WERI-Rb-1 (cell line): ENCODE measurements at regions not wholly inside any gene's neighbourhood (a gene's known extent, or its start where the extent isn't known, plus 50 kb on each side); places are given as distances from the start of the nearest gene placed in this dataset.

Experiments
- DNase-seq: peaks from one replicate; pipeline ENCODE4 v3.0.0-alpha.2; 2020
- H3K27ac ChIP-seq: fragments of 250-450 bp; sonication (Bioruptor Pico); 2 replicates; pipeline ENCODE4 v1.5.1; 2020; ENCODE audit warnings: mild to moderate bottlenecking, moderate library complexity
- H3K27me3 ChIP-seq: fragments of 250-450 bp; sonication (Bioruptor Pico); 2 replicates; pipeline ENCODE4 v1.5.1; 2021; ENCODE audit warnings: mild to moderate bottlenecking, low read depth, moderate library complexity; ENCODE audit not compliant: insufficient read depth, severe bottlenecking
- H3K36me3 ChIP-seq: fragments of 250-450 bp; sonication (Bioruptor Pico); 2 replicates; pipeline ENCODE4 v1.5.1; 2020; ENCODE audit warnings: mild to moderate bottlenecking, moderate library complexity
- H3K4me3 ChIP-seq: 2 replicates; pipeline ENCODE4 v1.5.1; 2011; ENCODE audit warnings: low read depth, mild to moderate bottlenecking, control low read depth, low read length
- H3K9me3 ChIP-seq: fragments of 250-450 bp; sonication (Bioruptor Pico); 2 replicates; pipeline ENCODE4 v1.5.1; 2021; ENCODE audit warnings: mild to moderate bottlenecking, moderate library complexity; ENCODE audit not compliant: severe bottlenecking
- CTCF ChIP-seq: IDR thresholded peaks from 2 replicates; pipeline ENCODE4 v1.5.1; 2011; ENCODE audit warnings: low read depth, mild to moderate bottlenecking, control low read depth, inconsistent platforms, low read length

- no peaks in the 10 kb centered on the region for H3K9me3 ChIP-seq
- DNase-seq: no peak
- no peaks in the 10 kb centered on the region for H3K36me3 ChIP-seq
- no peak overlapping the region for H3K4me3 ChIP-seq
- H3K27me3 ChIP-seq: no peaks in the 10 kb centered on the region
- H3K27ac ChIP-seq: no peak overlapping the region
- TF ChIP-seq CTCF: no peak
Measured at GRCh38 chr5:123835421-123835820, 323.4 kb downstream of the CSNK1G3 start.

- H3K27me3 ChIP-seq: no peaks in the 10 kb centered on the region
- no peak overlapping the region for H3K4me3 ChIP-seq
- no peaks in the 10 kb centered on the region for H3K36me3 ChIP-seq
- H3K27ac ChIP-seq: no peak overlapping the region
- DNase-seq: no peak
- no peaks in the 10 kb centered on the region for H3K9me3 ChIP-seq
- no peak for TF ChIP-seq CTCF
Measured at GRCh38 chr5:123830575-123830974, 318.6 kb downstream of the CSNK1G3 start.

GRCh38 chr5:123827811-123828210, 315.8 kb downstream of the CSNK1G3 start:
- DNase-seq: no peak
- Histone ChIP-seq H3K4me3 (no peak overlapping the region), H3K27ac (no peak overlapping the region), H3K9me3 (no peaks in the 10 kb centered on the region), H3K36me3 (no peaks in the 10 kb centered on the region), H3K27me3 (no peaks in the 10 kb centered on the region)
- no peak for TF ChIP-seq CTCF

- no peak overlapping the region for H3K27ac ChIP-seq
- no peak overlapping the region for H3K4me3 ChIP-seq
- no peak for DNase-seq
- no peaks in the 10 kb centered on the region for H3K27me3 ChIP-seq
- no peaks in the 10 kb centered on the region for H3K9me3 ChIP-seq
- no peaks in the 10 kb centered on the region for H3K36me3 ChIP-seq
- no peak for TF ChIP-seq CTCF
Measured at GRCh38 chr5:123819833-123820232, 307.9 kb downstream of the CSNK1G3 start.

GRCh38 chr5:123819386-123819785, 307.4 kb downstream of the CSNK1G3 start:
- Histone ChIP-seq H3K9me3 (no peaks in the 10 kb centered on the region), H3K27ac (no peak overlapping the region), H3K27me3 (no peaks in the 10 kb centered on the region), H3K36me3 (no peaks in the 10 kb centered on the region), H3K4me3 (no peak overlapping the region)
- TF ChIP-seq CTCF: no peak
- DNase-seq: no peak

- no peak for DNase-seq
- Histone ChIP-seq H3K9me3 (no peaks in the 10 kb centered on the region), H3K27ac (no peak overlapping the region), H3K27me3 (no peaks in the 10 kb centered on the region), H3K4me3 (no peak overlapping the region), H3K36me3 (no peaks in the 10 kb centered on the region)
- TF ChIP-seq CTCF: no peak
Measured at GRCh38 chr5:123817267-123817666, 305.3 kb downstream of the CSNK1G3 start.
